Keratinocyte (primary cell): ENCODE measurements at regions not wholly inside any gene's neighbourhood (a gene's known extent, or its start where the extent isn't known, plus 50 kb on each side); places are given as distances from the start of the nearest gene placed in this dataset.

ENCODE experiments used
- CTCF ChIP-seq, 3 experiments: IDR thresholded peaks in 1 of 3; conservative IDR thresholded peaks in 1 of 3; optimal IDR thresholded peaks in 1 of 3; 2 replicates in 2 of 3; 3 replicates in 1 of 3; pipeline versions ENCODE3 to v1.5.1; 2011; ENCODE audit warnings: low read length in 3 of 3, mild to moderate bottlenecking in 3 of 3, moderate library complexity in 2 of 3, control low read depth in 1 of 3, inconsistent platforms in 1 of 3; ENCODE audit not compliant: insufficient read depth in 2 of 3; ENCODE audit errors: extremely low read depth in 1 of 3
- EZH2 ChIP-seq: IDR thresholded peaks from one replicate; pipeline ENCODE4 v1.6.1; 2012; ENCODE audit warnings: inconsistent platforms, mild to moderate bottlenecking, low read length, moderate library complexity

DNA sequence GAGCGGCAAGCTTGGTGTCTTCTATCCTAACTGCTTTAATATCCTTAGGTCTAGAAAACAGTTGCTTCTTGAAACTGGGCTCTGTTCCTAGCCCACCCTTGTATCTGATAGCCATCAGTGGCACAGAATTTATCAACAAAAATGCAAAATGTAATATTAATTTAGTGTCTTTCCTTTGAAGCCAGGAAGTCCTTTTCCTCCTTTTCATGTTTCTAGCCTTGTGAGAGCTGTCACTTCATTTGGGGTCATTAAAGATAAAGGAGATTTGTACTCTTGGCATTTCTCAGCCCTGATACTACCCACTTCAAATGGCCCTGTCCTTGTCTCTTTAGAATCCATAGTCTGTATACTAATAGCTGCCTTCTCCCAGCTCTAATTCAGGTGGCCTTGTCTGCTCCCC, 111.0 kb downstream of the GAS1 start:
- TF ChIP-seq CTCF (optimal IDR thresholded peaks at IDR 0.05 in 1 of 3, IDR thresholded peaks at IDR 0.05 in 1 of 3, conservative IDR thresholded peaks at IDR 0.05 in 1 of 3; ENCODE audit: extremely low read depth in 1 of 3, insufficient read depth in 2 of 3, low read length in 3 of 3) (no peak), EZH2 (no peak)
